Activated CD8-positive, alpha-beta T cell treated with anti-CD3 and anti-CD28 coated beads for 36 hours (primary cell): ENCODE measurements at regions not wholly inside any gene's neighbourhood (a gene's known extent, or its start where the extent isn't known, plus 50 kb on each side); places are given as distances from the start of the nearest gene placed in this dataset.

Source experiments
- ATAC-seq: fragments of 200-7000 bp; cut with Tn5 transposase; one replicate; pipeline ENCODE4 v1.10.0; 2021; ENCODE audit warnings: mild to moderate bottlenecking, moderate library complexity
- CTCF ChIA-PET: fragments of 350-600 bp; sonication (Branson Sonifier 250); formaldehyde crosslinking; loops from one replicate; lab custom pipeline; 2021; ENCODE audit warnings: antibody characterized with exemption; lab: Charles Lee
- POLR2A ChIA-PET: fragments of 350-600 bp; sonication (Branson Sonifier 250); formaldehyde crosslinking; loops from one replicate; lab custom pipeline; 2021; ENCODE audit warnings: antibody characterized with exemption; lab: Charles Lee
- DNase-seq: peaks from one replicate; pipeline ENCODE4 v3.0.0-alpha.2; 2020
- H3K27ac Mint-ChIP-seq: one replicate; pipeline ENCODE4 v1.8.0; 2021; ENCODE audit warnings: mild to moderate bottlenecking, mixed read lengths
- H3K27me3 Mint-ChIP-seq: one replicate; pipeline ENCODE4 v1.8.0; 2021; ENCODE audit warnings: mixed read lengths
- H3K36me3 Mint-ChIP-seq: one replicate; pipeline ENCODE4 v1.8.0; 2021; ENCODE audit warnings: low read depth, mixed read lengths
- H3K4me1 Mint-ChIP-seq: one replicate; pipeline ENCODE4 v1.8.0; 2021; ENCODE audit warnings: low read depth, mixed read lengths
- H3K4me3 Mint-ChIP-seq: one replicate; pipeline ENCODE4 v1.8.0; 2021; ENCODE audit warnings: mild to moderate bottlenecking, moderate library complexity, mixed read lengths
- H3K9me3 Mint-ChIP-seq: one replicate; pipeline ENCODE4 v1.8.0; 2021; ENCODE audit warnings: mixed read lengths
- CTCF ChIP-seq: fragments of 200-600 bp; IDR thresholded peaks from one replicate; pipeline ENCODE4 v1.8.0; 2022; ENCODE audit warnings: antibody characterized with exemption, mild to moderate bottlenecking
- intact Hi-C: fragments of 100-400 bp; cut with micrococcal nuclease; formaldehyde crosslinking; loops from one replicate; pipeline ENCODE4 v1.10.0; 2022

- ATAC-seq (no peak), DNase-seq (no peak)
- no peak overlapping the region for H3K27ac Mint-ChIP-seq
- intact Hi-C loops, result no loop called here
- no peak overlapping the region for H3K4me3 Mint-ChIP-seq
- no peaks in the 10 kb centered on the region for H3K9me3 Mint-ChIP-seq
- H3K27me3 Mint-ChIP-seq, result peaks cover 14% of the 10 kb centered on the region
- peaks cover 3% of the 10 kb centered on the region for H3K4me1 Mint-ChIP-seq
- CTCF ChIA-PET, result no interaction called here
- H3K36me3 Mint-ChIP-seq, result no peaks in the 10 kb centered on the region
- no peak for TF ChIP-seq CTCF
- POLR2A ChIA-PET, result no interaction called here
Measured at GRCh38 chr2:133972786-133973185, 281.1 kb upstream of the MGAT5 start.

DNA sequence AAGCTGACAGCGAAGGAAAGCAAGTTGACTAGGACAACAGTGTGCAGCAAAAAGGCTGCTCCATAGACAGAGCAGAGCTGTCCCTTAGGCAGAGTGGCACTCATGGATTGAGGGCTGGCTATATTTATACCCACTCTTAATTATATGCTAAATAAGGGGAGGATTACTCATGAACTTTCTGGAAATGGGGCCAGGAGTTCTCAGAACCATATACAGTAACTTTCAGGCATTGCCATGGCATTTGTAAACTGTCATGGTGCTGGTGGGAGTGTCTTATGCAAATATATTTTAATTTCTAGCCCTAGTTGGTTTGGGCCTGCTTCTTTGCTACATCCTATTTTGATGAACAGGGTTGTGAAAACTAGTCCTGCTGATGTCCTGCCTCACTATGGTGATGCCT is 279.5 kb upstream of the MGAT5 start:
- no peak overlapping the region for H3K27ac Mint-ChIP-seq
- H3K9me3 Mint-ChIP-seq, result no peaks in the 10 kb centered on the region
- intact Hi-C loops, result no loop called here
- no peak overlapping the region for H3K4me3 Mint-ChIP-seq
- ChIA-PET CTCF (no interaction called here), POLR2A (no interaction called here)
- ATAC-seq (no peak), DNase-seq (no peak)
- no peaks in the 10 kb centered on the region for H3K36me3 Mint-ChIP-seq
- H3K4me1 Mint-ChIP-seq, result peaks cover 3% of the 10 kb centered on the region
- peaks cover 12% of the 10 kb centered on the region for H3K27me3 Mint-ChIP-seq
- no peak for TF ChIP-seq CTCF

- intact Hi-C loops, result no loop called here
- POLR2A ChIA-PET, result no interaction called here
- Mint-ChIP-seq H3K27me3 (peaks cover 10% of the 10 kb centered on the region), H3K27ac (no peak overlapping the region), H3K36me3 (no peaks in the 10 kb centered on the region), H3K9me3 (no peaks in the 10 kb centered on the region), H3K4me1 (peaks cover 3% of the 10 kb centered on the region), H3K4me3 (no peak overlapping the region)
- ATAC-seq (no peak), DNase-seq (no peak)
- CTCF ChIA-PET, result no interaction called here
- TF ChIP-seq CTCF, result no peak
Measured at GRCh38 chr2:133975135-133975534, 278.7 kb upstream of the MGAT5 start.

DNA sequence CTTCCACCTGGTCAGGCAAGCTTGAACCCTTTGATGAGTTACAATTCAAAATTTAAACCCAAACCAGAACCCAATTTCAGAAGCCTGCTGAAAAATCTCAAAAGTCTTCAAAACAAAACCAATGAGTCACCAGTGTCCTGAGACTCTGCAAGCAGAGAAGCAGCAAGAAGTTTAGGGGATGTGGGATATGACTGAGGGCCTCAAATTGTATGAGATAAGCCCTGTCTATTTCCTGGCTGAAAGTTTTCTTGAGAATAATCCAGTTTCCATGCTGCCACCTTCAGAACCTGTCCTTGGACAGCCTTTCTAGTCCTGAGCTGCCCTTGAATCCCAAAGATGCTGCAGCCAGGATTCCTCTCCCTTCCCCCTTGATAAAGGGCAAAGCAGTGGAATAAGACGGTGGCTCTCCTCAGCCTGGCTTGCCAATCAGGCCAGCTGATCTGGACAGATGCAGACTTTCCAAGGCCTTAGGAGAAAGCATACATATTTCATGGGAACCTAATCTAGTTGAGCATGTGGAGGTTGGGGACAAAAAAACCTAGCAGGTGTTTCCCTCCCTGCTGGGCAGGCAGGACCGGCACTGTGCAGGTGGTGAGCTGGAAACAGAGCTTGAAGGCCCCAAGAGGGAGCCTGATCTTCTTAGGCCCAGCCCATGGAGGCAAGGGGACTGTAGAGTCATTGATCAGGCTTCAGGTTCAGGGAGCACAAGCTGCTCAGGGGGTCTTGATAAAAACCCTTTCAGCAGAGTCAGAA is 278.0 kb upstream of the MGAT5 start:
- H3K27me3 Mint-ChIP-seq, result peaks cover 8% of the 10 kb centered on the region
- CTCF ChIA-PET, result no interaction called here
- H3K4me1 Mint-ChIP-seq, result peaks cover 3% of the 10 kb centered on the region
- POLR2A ChIA-PET, result no interaction called here
- intact Hi-C loops, result no loop called here
- no peaks in the 10 kb centered on the region for H3K36me3 Mint-ChIP-seq
- DNase-seq (no peak), ATAC-seq (peak; percentile 55)
- TF ChIP-seq CTCF, result no peak
- H3K27ac Mint-ChIP-seq, result no peak overlapping the region
- no peak overlapping the region for H3K4me3 Mint-ChIP-seq
- no peaks in the 10 kb centered on the region for H3K9me3 Mint-ChIP-seq

- ATAC-seq, result no peak
- Mint-ChIP-seq H3K4me3 (no peak overlapping the region), H3K27me3 (peaks cover 4% of the 10 kb centered on the region), H3K4me1 (peaks cover 3% of the 10 kb centered on the region), H3K36me3 (no peaks in the 10 kb centered on the region), H3K27ac (no peak overlapping the region), H3K9me3 (no peaks in the 10 kb centered on the region)
- DNase-seq, result no peak
- ChIA-PET CTCF (no interaction called here), POLR2A (no interaction called here)
- intact Hi-C loops, result no loop called here
- TF ChIP-seq CTCF, result no peak
Measured at GRCh38 chr2:133976659-133977058, 277.2 kb upstream of the MGAT5 start.
